SJSA1 (cell line): ENCODE measurements at regions not wholly inside any gene's neighbourhood (a gene's known extent, or its start where the extent isn't known, plus 50 kb on each side); places are given as distances from the start of the nearest gene placed in this dataset.
"Not testable (repeated sequence)": the region's sequence is repeated elsewhere in the genome, so short reads cannot be mapped to it uniquely, and the experiment has no call there.

Source experiments
- DNase-seq, 2 experiments: peaks; one replicate each; pipeline ENCODE4 v3.0.0-alpha.2; 2015 to 2020; ENCODE audit warnings: low spot score in 2 of 2, low read depth in 1 of 2
- H3K27ac ChIP-seq: fragments of 250-450 bp; sonication (Bioruptor Pico); 2 replicates; pipeline ENCODE4 v1.5.1; 2020; ENCODE audit warnings: mild to moderate bottlenecking, moderate library complexity
- H3K27me3 ChIP-seq: fragments of 250-450 bp; sonication (Bioruptor Pico); replicated peaks from 2 replicates; pipeline ENCODE4 v1.5.1; 2020; ENCODE audit warnings: mild to moderate bottlenecking, moderate library complexity
- H3K36me3 ChIP-seq: fragments of 250-450 bp; sonication (Bioruptor Pico); 2 replicates; pipeline ENCODE4 v1.5.1; 2020; ENCODE audit warnings: mild to moderate bottlenecking
- H3K4me1 ChIP-seq: fragments of 250-450 bp; sonication (Bioruptor Pico); replicated peaks from 2 replicates; pipeline ENCODE4 v1.6.1; 2021; ENCODE audit warnings: mild to moderate bottlenecking
- H3K4me3 ChIP-seq: fragments of 250-450 bp; sonication (Bioruptor Pico); 2 replicates; pipeline ENCODE4 v1.5.1; 2020; ENCODE audit warnings: mild to moderate bottlenecking
- H3K9me3 ChIP-seq: fragments of 250-450 bp; sonication (Bioruptor Pico); replicated peaks from 2 replicates; pipeline ENCODE4 v1.5.1; 2020; ENCODE audit warnings: mild to moderate bottlenecking

DNA sequence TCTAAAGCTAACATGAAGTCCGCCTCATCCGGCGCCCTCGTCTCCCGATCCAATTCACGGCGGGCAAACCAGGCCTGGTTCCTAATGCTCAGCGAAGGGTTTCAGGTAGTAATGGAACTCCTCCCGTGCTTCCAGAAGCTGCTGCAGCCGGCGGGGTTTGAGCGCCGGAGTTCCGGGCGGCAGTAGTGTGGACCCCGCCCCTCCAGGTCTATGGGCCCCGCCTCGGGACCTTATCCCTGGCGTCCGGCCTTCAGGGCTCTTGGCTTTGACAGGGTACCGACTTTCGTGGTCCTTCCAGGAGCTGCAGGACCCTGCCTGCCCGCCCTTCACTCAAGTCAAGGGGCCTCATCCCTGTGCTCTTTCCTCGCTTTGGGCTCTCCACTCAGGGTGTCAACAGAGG lies 304.1 kb downstream of the FAM72C start:
- no peak overlapping the region for H3K4me3 ChIP-seq
- DNase-seq = no peak
- no peaks in the 10 kb centered on the region; the same call in 1 of the 2 replicates for H3K27me3 ChIP-seq
- no peaks in the 10 kb centered on the region for H3K4me1 ChIP-seq
- H3K27ac ChIP-seq = no peak overlapping the region
- H3K9me3 ChIP-seq = no peaks in the 10 kb centered on the region
- no peaks in the 10 kb centered on the region for H3K36me3 ChIP-seq

DNA sequence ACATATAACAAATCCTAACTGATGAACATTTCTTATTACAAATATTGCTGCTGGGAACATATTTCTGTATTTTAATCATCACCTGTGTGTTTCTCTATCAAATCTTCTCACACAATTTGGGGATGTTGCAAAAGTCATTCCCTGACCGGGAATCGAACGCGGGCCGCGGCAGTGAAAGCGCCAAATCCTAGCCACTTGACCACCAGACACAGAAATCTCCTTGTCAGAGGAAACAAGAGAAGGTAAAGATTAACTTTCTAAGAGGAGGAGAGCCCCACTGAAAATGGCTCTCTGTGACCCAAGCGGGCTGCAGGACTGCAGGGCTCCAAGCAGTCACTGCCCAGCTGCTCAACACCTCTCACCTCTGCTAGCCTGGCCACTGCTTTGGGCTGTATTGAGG lies 304.9 kb downstream of the FAM72C start:
- peaks cover 5% of the 10 kb centered on the region; the same call in 1 of the 2 replicates for H3K27me3 ChIP-seq
- H3K4me1 ChIP-seq = no peaks in the 10 kb centered on the region
- no peaks in the 10 kb centered on the region for H3K36me3 ChIP-seq
- H3K27ac ChIP-seq = no peak overlapping the region
- DNase-seq = no peak
- no peaks in the 10 kb centered on the region for H3K9me3 ChIP-seq
- H3K4me3 ChIP-seq = no peak overlapping the region

DNA sequence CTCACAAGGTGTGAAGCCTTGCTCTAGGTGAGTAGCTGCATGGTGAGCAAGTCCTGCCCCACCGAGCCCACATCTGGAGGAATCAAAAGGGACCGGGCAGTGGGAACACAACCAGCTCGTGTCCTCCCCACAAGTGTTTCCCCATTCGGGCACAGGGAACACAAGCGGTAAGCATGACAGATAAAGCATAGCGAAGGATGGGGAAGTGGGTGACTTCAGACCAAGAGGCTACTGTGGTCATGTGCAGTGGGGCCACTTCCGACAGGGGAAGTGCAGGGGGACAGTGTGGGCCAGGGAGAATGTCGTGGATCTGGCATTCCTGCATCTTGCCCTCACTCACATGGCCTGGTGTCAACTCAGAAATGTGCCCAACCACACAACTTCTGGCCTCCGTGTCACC lies 306.2 kb downstream of the FAM72C start:
- H3K9me3 ChIP-seq = no peaks in the 10 kb centered on the region
- no peak for DNase-seq
- no peaks in the 10 kb centered on the region for H3K4me1 ChIP-seq
- no peaks in the 10 kb centered on the region for H3K36me3 ChIP-seq
- peaks cover 5% of the 10 kb centered on the region; the same call in 1 of the 2 replicates for H3K27me3 ChIP-seq
- H3K4me3 ChIP-seq = no peak overlapping the region
- H3K27ac ChIP-seq = no peak overlapping the region

DNA sequence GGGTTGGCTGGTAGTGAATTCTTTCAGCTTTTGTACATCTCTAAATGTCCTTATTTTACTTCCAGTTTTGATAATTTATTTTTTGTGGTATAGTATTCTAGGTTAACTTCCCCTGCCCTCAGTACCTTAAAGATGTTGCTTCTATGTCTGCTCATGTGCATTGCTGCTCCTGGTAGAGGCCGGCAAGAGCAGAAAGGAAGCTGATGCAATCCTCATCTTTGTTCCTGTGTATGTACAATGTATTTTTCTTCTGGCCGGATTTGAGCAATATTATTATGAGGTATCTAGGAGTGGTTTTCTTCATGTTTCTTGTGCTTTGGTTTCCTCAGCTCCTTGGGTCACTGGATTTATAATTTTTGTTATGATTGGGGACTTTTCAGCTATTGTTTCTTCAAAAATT lies 308.7 kb downstream of the FAM72C start:
- H3K27me3 ChIP-seq, H3K4me3 ChIP-seq, DNase-seq, H3K36me3 ChIP-seq, H3K27ac ChIP-seq, H3K9me3 ChIP-seq, H3K4me1 ChIP-seq: not testable (repeated sequence)

DNA sequence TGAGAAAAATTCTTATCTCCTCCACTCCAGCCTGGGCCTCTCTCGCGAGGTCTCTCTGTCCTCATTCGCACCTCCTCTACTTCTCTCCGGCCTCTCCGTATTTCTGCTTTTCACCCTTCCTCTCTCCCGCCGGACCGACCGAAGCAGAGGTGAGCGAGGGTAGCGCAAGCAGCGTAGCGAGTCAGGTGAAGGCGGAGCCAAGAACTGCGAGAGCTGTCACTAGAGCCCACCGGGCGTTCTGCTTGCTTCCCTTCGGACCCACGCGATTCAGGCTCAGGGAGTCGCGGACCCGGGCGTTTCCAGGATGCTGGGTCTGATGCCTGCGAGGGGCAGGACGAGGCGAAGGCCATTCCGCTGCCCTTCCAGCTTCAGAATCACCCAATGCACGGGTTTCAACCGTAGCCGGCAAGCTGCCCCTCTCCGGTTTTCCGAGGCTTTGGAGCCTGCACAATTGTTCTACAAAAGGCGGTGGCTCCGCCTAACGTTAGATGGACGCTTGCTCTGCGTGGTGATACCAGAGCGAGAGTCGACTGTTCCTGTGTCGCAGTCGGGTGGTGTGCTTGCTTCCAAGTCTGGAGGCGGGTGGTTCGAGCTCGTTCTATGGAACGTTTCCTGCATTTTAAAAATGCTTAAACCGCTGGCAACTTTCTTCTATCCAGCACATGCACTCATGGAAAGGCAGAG lies 310.2 kb downstream of the FAM72C start:
- no peaks in the 10 kb centered on the region for H3K4me1 ChIP-seq
- H3K36me3 ChIP-seq = no peaks in the 10 kb centered on the region
- no peaks in the 10 kb centered on the region for H3K9me3 ChIP-seq
- no peak overlapping the region for H3K27ac ChIP-seq
- DNase-seq = no peak
- peaks cover 5% of the 10 kb centered on the region; the same call in 1 of the 2 replicates for H3K27me3 ChIP-seq
- H3K4me3 ChIP-seq = no peak overlapping the region

DNA sequence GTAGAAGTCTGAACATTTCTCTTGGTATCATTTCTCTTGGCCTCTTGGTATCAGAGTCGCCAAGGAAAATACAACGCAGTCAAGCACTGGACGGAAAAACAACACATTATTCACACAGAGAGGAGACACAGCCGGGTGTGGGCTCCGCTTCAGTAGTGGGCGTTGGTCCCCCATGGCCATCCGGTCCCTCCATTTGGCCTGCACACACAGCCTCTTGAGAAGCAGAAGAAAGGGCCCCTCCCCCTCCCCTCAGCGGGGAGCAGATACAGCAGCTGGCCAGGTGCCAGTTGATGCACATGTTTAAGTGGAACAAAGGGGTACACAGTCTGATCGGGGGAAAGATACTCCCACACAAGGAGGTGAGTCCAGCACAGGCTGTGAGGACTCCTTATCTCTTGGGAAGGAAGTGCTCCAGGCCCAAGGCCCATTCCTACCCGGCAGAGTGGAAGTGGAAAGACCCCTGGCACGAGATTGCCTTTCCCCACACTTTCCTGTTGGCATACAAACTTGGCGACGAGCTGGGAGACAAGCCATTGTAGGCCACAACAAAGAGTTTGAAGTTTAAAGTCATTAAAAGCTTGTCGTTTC lies 311.3 kb downstream of the FAM72C start:
- no peak overlapping the region for H3K4me3 ChIP-seq
- DNase-seq = no peak
- H3K27ac ChIP-seq = no peak overlapping the region
- H3K36me3 ChIP-seq = no peaks in the 10 kb centered on the region
- H3K9me3 ChIP-seq = no peaks in the 10 kb centered on the region
- H3K4me1 ChIP-seq = no peaks in the 10 kb centered on the region
- H3K27me3 ChIP-seq = peaks cover 5% of the 10 kb centered on the region; the same call in 1 of the 2 replicates

DNA sequence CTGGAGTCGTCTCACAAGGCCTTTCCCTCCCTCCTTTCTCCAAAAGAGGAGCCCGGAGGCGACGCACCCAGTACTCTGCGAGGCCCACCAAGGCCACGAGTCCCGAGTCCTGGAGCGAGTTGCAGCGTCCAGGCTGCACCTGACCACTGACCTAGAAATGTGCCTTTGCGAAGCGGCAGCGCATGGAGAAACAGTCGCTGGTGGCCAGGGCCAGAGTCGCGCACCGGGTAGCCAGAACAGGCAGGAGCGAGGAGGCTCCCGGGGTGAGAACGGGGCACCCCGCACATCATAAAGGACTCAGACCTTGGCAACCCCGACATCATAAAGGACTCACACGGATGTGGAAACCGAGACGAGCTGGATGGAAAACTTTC lies 318.4 kb downstream of the FAM72C start:
- H3K4me1 ChIP-seq = no peaks in the 10 kb centered on the region
- no peak overlapping the region for H3K4me3 ChIP-seq
- no peaks in the 10 kb centered on the region for H3K27me3 ChIP-seq
- DNase-seq = no peak
- H3K9me3 ChIP-seq = no peaks in the 10 kb centered on the region
- no peak overlapping the region for H3K27ac ChIP-seq
- H3K36me3 ChIP-seq = no peaks in the 10 kb centered on the region

- H3K4me3 ChIP-seq = no peak overlapping the region
- no peaks in the 10 kb centered on the region for H3K4me1 ChIP-seq
- no peak overlapping the region for H3K27ac ChIP-seq
- no peaks in the 10 kb centered on the region for H3K9me3 ChIP-seq
- DNase-seq = no peak
- H3K27me3 ChIP-seq = no peaks in the 10 kb centered on the region
- no peaks in the 10 kb centered on the region for H3K36me3 ChIP-seq
Measured at GRCh38 chr1:143652744-143653428, 318.9 kb downstream of the FAM72C start.

DNA sequence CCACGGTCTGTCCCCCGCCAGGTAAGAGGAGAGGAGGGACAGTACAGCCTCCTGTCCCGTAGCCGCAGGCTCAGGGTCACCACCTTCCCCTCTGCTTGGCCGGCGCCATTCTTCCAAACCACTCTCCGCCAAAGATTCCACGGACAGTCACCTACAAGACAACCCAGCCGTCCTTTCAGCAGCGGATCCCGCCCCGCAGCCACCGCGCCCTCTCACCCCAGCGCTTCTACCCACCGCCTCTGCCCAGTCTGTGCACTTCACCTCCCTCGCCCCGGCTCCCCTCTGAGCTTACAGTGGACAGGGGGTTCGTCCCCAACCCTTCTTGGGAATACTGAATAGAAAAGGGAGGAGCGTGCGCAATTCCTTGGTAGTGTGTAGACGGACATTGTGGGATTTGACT lies 319.6 kb downstream of the FAM72C start:
- DNase-seq = no peak
- Histone ChIP-seq H3K4me3 (no peak overlapping the region), H3K27ac (no peak overlapping the region), H3K36me3 (no peaks in the 10 kb centered on the region), H3K4me1 (no peaks in the 10 kb centered on the region), H3K27me3 (no peaks in the 10 kb centered on the region), H3K9me3 (no peaks in the 10 kb centered on the region)

- Histone ChIP-seq H3K9me3 (no peaks in the 10 kb centered on the region), H3K36me3 (no peaks in the 10 kb centered on the region), H3K27me3 (no peaks in the 10 kb centered on the region), H3K4me1 (no peaks in the 10 kb centered on the region), H3K27ac (no peak overlapping the region), H3K4me3 (no peak overlapping the region)
- no peak for DNase-seq
Measured at GRCh38 chr1:143651350-143651992, 320.3 kb downstream of the FAM72C start.

- H3K27ac ChIP-seq, DNase-seq, H3K9me3 ChIP-seq, H3K4me3 ChIP-seq, H3K36me3 ChIP-seq, H3K4me1 ChIP-seq: not testable (repeated sequence)
- peaks cover 22% of the 10 kb centered on the region for H3K27me3 ChIP-seq
Measured at GRCh38 chr1:143644035-143644434, 327.8 kb downstream of the FAM72C start.

DNA sequence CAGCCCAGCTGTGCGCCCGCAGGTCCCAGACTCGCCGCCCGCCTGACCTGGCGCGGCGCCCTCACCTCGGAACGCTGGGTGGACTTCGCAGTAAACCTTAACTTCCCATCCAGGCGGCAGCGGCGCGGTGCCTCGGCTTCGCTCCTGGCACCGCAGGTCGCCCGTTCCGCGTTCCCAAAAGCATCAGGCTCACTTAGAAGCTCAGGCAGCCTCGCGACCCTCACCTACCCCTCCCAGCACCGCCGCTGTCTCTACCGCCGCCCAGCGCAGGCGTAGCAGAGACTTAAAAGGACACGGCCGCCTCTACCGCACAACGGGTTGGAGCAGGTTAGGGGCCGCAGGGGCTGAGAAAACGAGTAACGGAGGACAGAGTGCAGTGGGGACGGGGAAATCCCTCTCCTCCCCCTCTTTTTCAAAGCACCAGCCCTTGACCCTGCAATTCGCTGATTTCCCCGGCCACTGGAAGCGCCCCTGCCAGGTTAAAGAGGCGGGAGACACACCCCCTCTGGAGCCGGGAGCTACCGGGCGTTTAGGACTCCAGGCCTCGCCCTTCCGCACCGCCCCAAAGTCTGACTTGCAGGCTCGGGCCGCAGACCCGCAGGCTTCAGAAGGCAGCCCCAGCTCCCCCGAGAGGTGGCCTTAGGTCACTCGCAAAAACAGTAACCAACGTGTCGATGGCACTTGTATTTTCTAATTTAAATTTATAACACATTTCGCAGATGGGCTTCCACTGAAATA lies 328.5 kb downstream of the FAM72C start:
- no peaks in the 10 kb centered on the region for H3K9me3 ChIP-seq
- H3K27ac ChIP-seq = no peak overlapping the region
- no peaks in the 10 kb centered on the region for H3K36me3 ChIP-seq
- H3K4me3 ChIP-seq = no peak overlapping the region
- H3K4me1 ChIP-seq = no peaks in the 10 kb centered on the region
- peaks cover 22% of the 10 kb centered on the region for H3K27me3 ChIP-seq
- no peak for DNase-seq

DNA sequence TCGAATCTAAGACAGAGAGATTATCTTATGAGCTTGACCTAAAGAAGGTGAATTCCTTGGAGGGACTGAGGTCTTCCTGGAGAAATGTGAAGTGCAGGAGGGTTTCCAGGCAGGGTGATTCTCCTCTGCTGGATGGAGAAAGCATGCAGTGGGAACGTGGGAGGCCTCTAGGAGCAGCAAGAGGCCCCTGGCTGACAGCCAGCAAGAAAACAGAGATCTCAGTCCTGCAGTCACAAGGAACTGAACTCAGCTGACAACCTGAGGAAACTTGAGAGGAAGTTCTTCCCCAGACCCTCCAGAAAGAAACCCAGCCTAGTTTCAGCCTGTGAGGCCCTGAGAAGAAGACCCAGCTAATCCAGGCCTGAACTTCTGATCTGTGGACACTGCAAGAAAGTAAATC lies 345.9 kb downstream of the FAM72C start:
- DNase-seq = no peak
- no peaks in the 10 kb centered on the region for H3K9me3 ChIP-seq
- no peaks in the 10 kb centered on the region for H3K4me1 ChIP-seq
- no peak overlapping the region for H3K4me3 ChIP-seq
- H3K36me3 ChIP-seq = no peaks in the 10 kb centered on the region
- H3K27ac ChIP-seq = no peak overlapping the region
- no peaks in the 10 kb centered on the region for H3K27me3 ChIP-seq
